HL-60 (cell line): ENCODE measurements at regions not wholly inside any gene's neighbourhood (a gene's known extent, or its start where the extent isn't known, plus 50 kb on each side); places are given as distances from the start of the nearest gene placed in this dataset.

Experiments
- DNase-seq, 2 experiments: peaks; one replicate each; pipeline ENCODE4 v3.0.0-alpha.2; 2010 to 2020; ENCODE audit warnings: low read depth in 1 of 2, low spot score in 1 of 2
- H3K27ac ChIP-seq: fragments of 250-450 bp; sonication (Bioruptor Pico); replicated peaks from 2 replicates; pipeline ENCODE4 v1.5.1; 2020; ENCODE audit warnings: mild to moderate bottlenecking, moderate library complexity
- H3K27me3 ChIP-seq: fragments of 250-450 bp; sonication (Bioruptor Pico); 2 replicates; pipeline ENCODE4 v1.5.1; 2021; ENCODE audit warnings: mild to moderate bottlenecking, moderate library complexity; ENCODE audit not compliant: insufficient read depth, poor library complexity, severe bottlenecking
- H3K4me3 ChIP-seq: replicated peaks from 2 replicates; pipeline ENCODE4 v1.5.1; 2011; ENCODE audit warnings: mild to moderate bottlenecking, control low read depth, low read length; ENCODE audit not compliant: insufficient read depth
- GABPA ChIP-seq: IDR thresholded peaks from 2 replicates; pipeline ENCODE4 v1.6.1; 2012; ENCODE audit warnings: low read depth
- POLR2AphosphoS5 ChIP-seq: IDR thresholded peaks from 2 replicates; pipeline ENCODE4 v1.6.1; 2012; ENCODE audit warnings: low read depth
- SPI1 ChIP-seq: IDR thresholded peaks from 2 replicates; pipeline ENCODE4 v1.6.1; 2012; ENCODE audit warnings: low read depth, mild to moderate bottlenecking, borderline replicate concordance
- TF ChIP-seq, protein P1 (sequence below): IDR thresholded peaks from 2 replicates; pipeline ENCODE4 v1.6.1; 2012; ENCODE audit warnings: low read depth; ENCODE audit not compliant: insufficient replicate concordance
- TF ChIP-seq, protein P2 (sequence below): IDR thresholded peaks from one replicate; pipeline ENCODE4 v1.5.1; 2011; ENCODE audit warnings: low read length, control low read depth, inconsistent platforms; ENCODE audit not compliant: insufficient read depth

DNA sequence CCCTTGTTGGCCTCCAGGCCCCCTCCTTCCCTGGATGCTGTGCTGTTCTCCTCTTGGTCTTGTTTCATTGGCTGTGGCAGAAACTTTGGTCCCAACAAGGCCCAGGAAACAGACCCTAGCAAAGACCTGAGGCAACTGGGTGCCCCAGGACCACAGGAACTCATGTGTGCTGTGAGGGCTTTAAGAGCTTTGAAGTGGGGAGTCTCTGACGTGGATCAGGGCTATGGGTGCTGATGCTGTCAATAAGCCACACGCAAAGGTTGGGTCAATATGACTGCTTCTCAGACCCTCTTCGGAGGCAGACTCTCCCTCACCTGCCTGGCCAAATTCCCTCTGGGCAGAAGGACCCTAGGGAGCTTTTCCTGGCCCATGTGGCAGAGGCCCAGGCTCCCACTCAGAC, 91.5 kb upstream of the MLN start:
- DNase-seq = no peak
- no peak overlapping the region for H3K4me3 ChIP-seq
- H3K27me3 ChIP-seq = no peaks in the 10 kb centered on the region
- TF ChIP-seq GABPA (no peak), SPI1 (no peak), POLR2AphosphoS5 (no peak)
- TF ChIP-seq, protein P1, sequence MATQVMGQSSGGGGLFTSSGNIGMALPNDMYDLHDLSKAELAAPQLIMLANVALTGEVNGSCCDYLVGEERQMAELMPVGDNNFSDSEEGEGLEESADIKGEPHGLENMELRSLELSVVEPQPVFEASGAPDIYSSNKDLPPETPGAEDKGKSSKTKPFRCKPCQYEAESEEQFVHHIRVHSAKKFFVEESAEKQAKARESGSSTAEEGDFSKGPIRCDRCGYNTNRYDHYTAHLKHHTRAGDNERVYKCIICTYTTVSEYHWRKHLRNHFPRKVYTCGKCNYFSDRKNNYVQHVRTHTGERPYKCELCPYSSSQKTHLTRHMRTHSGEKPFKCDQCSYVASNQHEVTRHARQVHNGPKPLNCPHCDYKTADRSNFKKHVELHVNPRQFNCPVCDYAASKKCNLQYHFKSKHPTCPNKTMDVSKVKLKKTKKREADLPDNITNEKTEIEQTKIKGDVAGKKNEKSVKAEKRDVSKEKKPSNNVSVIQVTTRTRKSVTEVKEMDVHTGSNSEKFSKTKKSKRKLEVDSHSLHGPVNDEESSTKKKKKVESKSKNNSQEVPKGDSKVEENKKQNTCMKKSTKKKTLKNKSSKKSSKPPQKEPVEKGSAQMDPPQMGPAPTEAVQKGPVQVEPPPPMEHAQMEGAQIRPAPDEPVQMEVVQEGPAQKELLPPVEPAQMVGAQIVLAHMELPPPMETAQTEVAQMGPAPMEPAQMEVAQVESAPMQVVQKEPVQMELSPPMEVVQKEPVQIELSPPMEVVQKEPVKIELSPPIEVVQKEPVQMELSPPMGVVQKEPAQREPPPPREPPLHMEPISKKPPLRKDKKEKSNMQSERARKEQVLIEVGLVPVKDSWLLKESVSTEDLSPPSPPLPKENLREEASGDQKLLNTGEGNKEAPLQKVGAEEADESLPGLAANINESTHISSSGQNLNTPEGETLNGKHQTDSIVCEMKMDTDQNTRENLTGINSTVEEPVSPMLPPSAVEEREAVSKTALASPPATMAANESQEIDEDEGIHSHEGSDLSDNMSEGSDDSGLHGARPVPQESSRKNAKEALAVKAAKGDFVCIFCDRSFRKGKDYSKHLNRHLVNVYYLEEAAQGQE = no peak
- TF ChIP-seq, protein P2, sequence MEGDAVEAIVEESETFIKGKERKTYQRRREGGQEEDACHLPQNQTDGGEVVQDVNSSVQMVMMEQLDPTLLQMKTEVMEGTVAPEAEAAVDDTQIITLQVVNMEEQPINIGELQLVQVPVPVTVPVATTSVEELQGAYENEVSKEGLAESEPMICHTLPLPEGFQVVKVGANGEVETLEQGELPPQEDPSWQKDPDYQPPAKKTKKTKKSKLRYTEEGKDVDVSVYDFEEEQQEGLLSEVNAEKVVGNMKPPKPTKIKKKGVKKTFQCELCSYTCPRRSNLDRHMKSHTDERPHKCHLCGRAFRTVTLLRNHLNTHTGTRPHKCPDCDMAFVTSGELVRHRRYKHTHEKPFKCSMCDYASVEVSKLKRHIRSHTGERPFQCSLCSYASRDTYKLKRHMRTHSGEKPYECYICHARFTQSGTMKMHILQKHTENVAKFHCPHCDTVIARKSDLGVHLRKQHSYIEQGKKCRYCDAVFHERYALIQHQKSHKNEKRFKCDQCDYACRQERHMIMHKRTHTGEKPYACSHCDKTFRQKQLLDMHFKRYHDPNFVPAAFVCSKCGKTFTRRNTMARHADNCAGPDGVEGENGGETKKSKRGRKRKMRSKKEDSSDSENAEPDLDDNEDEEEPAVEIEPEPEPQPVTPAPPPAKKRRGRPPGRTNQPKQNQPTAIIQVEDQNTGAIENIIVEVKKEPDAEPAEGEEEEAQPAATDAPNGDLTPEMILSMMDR = no peak
- no peak overlapping the region for H3K27ac ChIP-seq

DNA sequence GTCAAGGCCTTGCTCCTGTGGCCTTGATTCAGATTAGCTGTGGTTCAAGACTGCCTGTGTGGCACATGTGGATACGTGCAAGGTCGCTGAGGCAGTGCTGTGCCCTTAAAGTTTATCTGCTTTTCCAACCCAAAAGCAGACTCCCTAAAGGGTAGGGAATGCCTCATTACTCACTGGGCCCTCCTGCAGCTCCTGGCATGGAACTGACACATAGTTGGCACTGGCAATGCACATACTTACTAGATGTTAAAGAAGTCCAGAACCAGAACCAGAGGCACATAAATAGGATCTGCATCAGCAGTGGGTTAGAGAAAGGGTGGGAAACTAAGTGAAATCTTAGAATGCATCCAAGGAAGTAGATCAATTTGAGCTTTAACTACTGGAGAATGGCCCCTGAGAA, 90.6 kb upstream of the MLN start:
- TF ChIP-seq GABPA (no peak), POLR2AphosphoS5 (no peak)
- Histone ChIP-seq H3K4me3 (no peak overlapping the region), H3K27me3 (no peaks in the 10 kb centered on the region), H3K27ac (no peak overlapping the region)
- DNase-seq = no peak

DNA sequence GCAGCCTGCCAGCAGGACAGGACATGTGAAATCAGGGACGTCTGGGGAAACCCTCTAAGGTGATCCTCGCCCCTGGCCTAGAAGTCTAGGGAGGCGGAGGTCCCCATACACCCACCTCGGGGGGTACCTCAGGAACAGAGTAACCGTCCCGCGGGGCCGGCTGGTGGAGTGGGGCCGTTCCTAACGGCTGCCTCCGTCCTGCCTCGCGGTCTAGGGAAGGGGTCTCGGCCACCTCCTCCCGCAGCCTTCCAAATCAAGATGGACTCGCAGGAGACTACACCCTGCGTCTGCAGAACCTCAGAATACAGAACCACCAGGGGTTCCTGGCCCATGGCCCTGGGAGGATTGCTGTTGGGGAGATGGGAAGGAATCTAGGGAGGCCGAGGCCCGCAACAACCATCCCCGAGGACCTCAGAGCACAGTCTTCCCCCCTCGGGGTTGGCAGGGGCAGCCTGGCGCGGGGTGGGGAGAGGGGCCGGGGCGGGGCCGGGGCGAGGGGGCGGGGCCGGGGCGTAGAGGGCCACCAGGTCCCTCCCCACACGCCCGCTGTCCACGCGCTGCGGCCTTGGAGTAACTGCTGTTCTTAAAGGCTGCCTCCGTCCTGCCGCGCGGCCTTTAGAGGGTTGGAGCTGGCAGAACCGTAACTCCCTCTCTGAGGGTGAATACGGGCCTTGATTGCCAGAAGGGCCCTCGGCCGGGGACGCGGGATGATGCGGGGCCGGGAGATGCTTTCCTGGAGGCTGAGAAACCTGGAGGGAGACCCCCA, 89.0 kb upstream of the MLN start:
- H3K4me3 ChIP-seq = no peak overlapping the region
- H3K27ac ChIP-seq = no peak overlapping the region
- TF ChIP-seq, protein P2 = no peak
- no peak for TF ChIP-seq SPI1
- TF ChIP-seq POLR2AphosphoS5 = no peak
- TF ChIP-seq, protein P1 = no peak
- TF ChIP-seq GABPA = no peak
- no peak for DNase-seq
- peaks cover 4% of the 10 kb centered on the region for H3K27me3 ChIP-seq

DNA sequence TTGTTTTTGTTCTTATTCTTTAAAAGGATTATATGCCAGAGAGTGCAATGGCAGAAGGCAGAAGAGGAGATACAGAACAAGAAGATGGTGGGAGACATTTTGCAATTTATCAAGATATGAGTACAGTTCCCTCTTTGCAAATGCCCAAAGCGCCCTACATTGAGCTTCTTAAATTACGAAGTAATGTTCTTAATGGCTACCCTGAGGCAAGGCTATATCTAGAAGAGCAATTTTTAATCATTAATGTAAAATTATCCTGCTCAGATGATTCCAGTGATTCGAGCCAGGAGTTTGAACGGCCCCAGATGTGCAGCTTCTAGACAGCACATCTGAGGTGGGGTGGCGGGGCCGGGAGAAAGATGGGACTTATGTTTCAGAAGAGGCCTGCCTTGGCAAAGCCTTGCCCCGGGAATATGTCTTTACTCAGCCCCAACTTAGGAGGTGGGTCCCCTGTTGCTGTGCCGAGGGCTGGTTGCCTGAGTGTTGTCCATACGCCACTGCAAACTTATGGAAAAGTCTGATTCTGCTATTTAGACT, 84.9 kb upstream of the MLN start:
- Histone ChIP-seq H3K27ac (no peak overlapping the region), H3K27me3 (peaks cover 7% of the 10 kb centered on the region), H3K4me3 (no peak overlapping the region)
- no peak for DNase-seq
- no peak for TF ChIP-seq POLR2AphosphoS5
- TF ChIP-seq, protein P2 = no peak
